ENCODE measurements at regions not wholly inside any gene's neighbourhood (a gene's known extent, or its start where the extent isn't known, plus 50 kb on each side); places are given as distances from the start of the nearest gene placed in this dataset.

GRCh38 chrX:106302304-106302703 lies 134.2 kb downstream of the PWWP3B start:
- no peaks in the 10 kb centered on the region for H4K20me1 ChIP-seq (ENCODE audit: control insufficient read depth, insufficient read depth, insufficient read length)
- no peak for TF ChIP-seq CTCF (conservative IDR thresholded peaks at IDR 0.05)
- no peak overlapping the region for H2BK5ac ChIP-seq (ENCODE audit: insufficient read length, low read length)
- H3K9ac ChIP-seq (ENCODE audit: extremely low read depth, insufficient read length, low read length) = no peak overlapping the region
- H2BK20ac ChIP-seq (ENCODE audit: low read depth, low read length, poor library complexity, severe bottlenecking) = no peak overlapping the region
- no peak overlapping the region for H3K27ac ChIP-seq (ENCODE audit: insufficient read length, low read depth, low read length)
- H3K36me3 Mint-ChIP-seq (ENCODE audit: insufficient read depth in 1 of 3, low read depth in 3 of 3) = peaks cover 0 to 12% (median 9%) of the 10 kb centered on the region in 3 experiments; a peak in 2 of 7 replicates
- no peak overlapping the region for H3K4me2 ChIP-seq (ENCODE audit: insufficient read depth, insufficient read length, low read length)
- H2BK120ac ChIP-seq (ENCODE audit: low read depth, low read length, poor library complexity, severe bottlenecking) = no peak overlapping the region
- no peak overlapping the region for H2BK12ac ChIP-seq (ENCODE audit: insufficient read length, low read depth, low read length)
- H3K4me1 Mint-ChIP-seq = no peaks in the 10 kb centered on the region
- H3K79me1 ChIP-seq (ENCODE audit: insufficient read depth, low read depth, low read length, poor library complexity, severe bottlenecking) = no peaks in the 10 kb centered on the region
- no peaks in the 10 kb centered on the region for H3K27me3 Mint-ChIP-seq (ENCODE audit: low read depth)
- no peak overlapping the region for H3T11ph ChIP-seq (ENCODE audit: low read length)
- H3K4ac ChIP-seq (ENCODE audit: low read depth, low read length) = no peak overlapping the region
- H3K27me3 ChIP-seq (ENCODE audit: insufficient read depth, low read length) = no peaks in the 10 kb centered on the region
- no peak overlapping the region for H3K23ac ChIP-seq (ENCODE audit: insufficient read length, low read depth, low read length)
- no peak overlapping the region for H3K27ac Mint-ChIP-seq
- no peak overlapping the region for H3K4me3 Mint-ChIP-seq
- peaks cover 59 to 68% of the 10 kb centered on the region in 2 experiments for H3K9me3 Mint-ChIP-seq
- no peak overlapping the region for H4K91ac ChIP-seq (ENCODE audit: insufficient read length, low read depth, low read length)
- no peak overlapping the region for H2AK5ac ChIP-seq (ENCODE audit: insufficient read length, low read length)
- H3K4me1 ChIP-seq (ENCODE audit: insufficient read depth, low read length) = no peaks in the 10 kb centered on the region
- peaks cover 26% of the 10 kb centered on the region for H3K9me3 ChIP-seq (ENCODE audit: control insufficient read depth, low read depth, low read length)
- H3K56ac ChIP-seq (ENCODE audit: insufficient read length, low read depth, low read length) = no peak overlapping the region
- H3K23me2 ChIP-seq (ENCODE audit: insufficient read length, low read depth, low read length, poor library complexity, severe bottlenecking) = no peaks in the 10 kb centered on the region
- no peak for DNase-seq
- WGBS (ENCODE audit: extremely low coverage, insufficient read length, low lambda C conversion rate) = no CpG with 5 or more reads among the region's 2 CpGs
- no peak overlapping the region for H4K8ac ChIP-seq (replicated peaks; ENCODE audit: insufficient read length, low read depth, low read length)
- no peaks in the 10 kb centered on the region for H3K79me2 ChIP-seq (ENCODE audit: insufficient read depth, low read length)
- no peak overlapping the region for H3K14ac ChIP-seq (ENCODE audit: insufficient read depth, low read length)
- H3K18ac ChIP-seq (ENCODE audit: insufficient read length, low read depth, low read length) = no peak overlapping the region
- H2AFZ ChIP-seq (ENCODE audit: low read length) = no peak overlapping the region
- H2BK15ac ChIP-seq (ENCODE audit: low read depth, low read length) = no peak overlapping the region
- H4K5ac ChIP-seq (ENCODE audit: insufficient read length, low read depth, low read length) = no peak overlapping the region

Data from H9 (cell line).